K562 (cell line): ENCODE measurements at regions not wholly inside any gene's neighbourhood (a gene's known extent, or its start where the extent isn't known, plus 50 kb on each side); places are given as distances from the start of the nearest gene placed in this dataset.

ENCODE experiments used
- EZH2 ChIP-seq: IDR thresholded peaks from 2 replicates; pipeline ENCODE4 v1.6.1; 2012; ENCODE audit warnings: low read depth, mild to moderate bottlenecking, inconsistent platforms, low read length, borderline replicate concordance
- NR1H2 ChIP-seq: sonication (generic); formaldehyde crosslinking; IDR thresholded peaks from 2 replicates; pipeline ENCODE4 v1.4.0; 2020; ENCODE audit warnings: mild to moderate bottlenecking, missing genetic modification reagents

GRCh38 chr2:172260336-172260735 lies 157.6 kb upstream of the DLX2 start:
- no peak for TF ChIP-seq NR1H2 (CRISPR knock-in tag)
- TF ChIP-seq EZH2: no peak
